Retina (tissue), 1 donor: ENCODE measurements at regions not wholly inside any gene's neighbourhood (a gene's known extent, or its start where the extent isn't known, plus 50 kb on each side); places are given as distances from the start of the nearest gene placed in this dataset.
"Not testable (repeated sequence)": the region's sequence is repeated elsewhere in the genome, so short reads cannot be mapped to it uniquely, and the experiment has no call there.

ENCODE experiments used
- DNase-seq: peaks from one replicate; pipeline ENCODE4 v3.0.0-alpha.2; 2016

- DNase-seq: no peak
Observed at GRCh38 chr4:170940043-170940724, 850.4 kb upstream of the AADAT start.

DNA sequence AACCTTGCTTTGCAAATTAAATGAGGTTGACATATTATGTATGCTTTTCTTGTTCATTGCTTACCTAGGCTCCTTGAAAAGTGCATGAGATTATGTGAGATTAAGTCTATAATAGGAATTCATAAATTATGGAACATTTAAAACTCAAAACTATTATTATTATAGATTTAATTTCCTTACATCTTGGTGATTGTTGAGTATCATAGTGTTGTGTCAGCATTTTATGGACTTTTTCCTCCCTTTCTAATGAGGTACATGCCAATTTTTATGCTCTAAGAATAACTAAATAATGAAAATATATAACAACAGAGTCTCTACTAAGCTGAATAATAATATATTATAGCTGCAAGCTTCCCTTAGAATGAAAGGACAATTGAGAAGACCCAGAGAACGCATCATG is 848.8 kb upstream of the AADAT start:
- no peak for DNase-seq

GRCh38 chr4:170931321-170931720 is 841.6 kb upstream of the AADAT start:
- no peak for DNase-seq

- DNase-seq: no peak
Observed at GRCh38 chr4:170888660-170889059, 798.9 kb upstream of the AADAT start.

DNA sequence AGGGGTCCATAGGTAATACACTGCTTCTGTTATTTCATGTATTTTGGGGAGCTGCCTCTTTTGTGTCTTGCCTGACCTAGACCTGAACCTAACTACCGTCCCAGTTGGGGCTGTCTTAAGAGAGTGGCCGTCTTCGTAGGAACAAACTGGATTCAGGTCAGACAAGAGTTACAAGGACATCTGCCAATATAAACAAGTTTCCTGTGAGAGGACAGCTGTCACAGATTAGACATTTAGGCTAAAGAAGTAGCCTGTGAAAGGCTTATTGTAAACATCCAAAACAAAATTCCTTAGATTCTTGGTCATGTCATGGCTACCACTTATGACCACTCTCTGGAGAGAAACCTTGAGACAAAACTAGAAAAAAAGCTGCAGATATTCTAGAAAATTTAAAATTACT is 797.6 kb upstream of the AADAT start:
- no peak for DNase-seq

- DNase-seq: no peak
Observed at GRCh38 chr4:170884969-170885570, 795.3 kb upstream of the AADAT start.

- not testable (repeated sequence) for DNase-seq
Observed at GRCh38 chr4:170881646-170882045, 791.9 kb upstream of the AADAT start.

DNA sequence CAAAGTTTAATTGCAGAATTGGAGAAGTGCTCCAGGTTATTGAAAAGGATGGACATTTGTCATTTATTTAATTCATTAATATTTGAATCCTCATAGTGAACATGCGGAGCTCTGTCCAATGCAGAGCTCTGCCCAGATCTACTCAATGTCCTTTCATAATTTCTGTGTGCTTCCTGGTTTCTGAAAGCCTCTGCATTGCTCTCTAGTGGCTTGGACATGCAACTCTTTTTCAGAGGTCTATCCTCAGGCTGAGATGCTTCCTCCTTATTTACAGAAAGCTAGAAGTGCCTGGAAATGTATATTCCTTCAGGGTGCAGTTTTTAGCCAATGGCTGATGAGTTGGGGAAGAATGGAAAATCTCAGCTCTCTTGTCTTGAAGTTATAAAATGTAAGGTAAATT is 786.1 kb upstream of the AADAT start:
- no peak for DNase-seq

DNA sequence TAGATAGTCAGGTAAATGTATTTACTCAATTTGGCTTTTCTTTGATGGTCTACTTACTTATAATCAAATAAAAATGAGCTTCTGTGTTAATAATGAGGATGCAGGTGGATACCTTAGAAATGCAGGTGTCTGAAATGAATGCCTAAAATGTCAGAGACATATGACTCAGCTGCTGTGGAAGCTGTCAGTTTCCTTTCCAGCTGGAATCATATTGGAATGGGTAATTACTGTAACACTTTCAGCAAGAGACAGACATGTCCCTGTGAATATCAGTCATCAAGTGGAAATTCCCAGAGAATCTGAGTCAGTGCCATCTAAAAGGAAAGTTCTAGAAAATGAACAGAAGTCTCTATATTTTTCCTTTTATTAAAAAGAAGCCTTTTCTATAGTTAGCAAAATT is 783.0 kb upstream of the AADAT start:
- no peak for DNase-seq

DNA sequence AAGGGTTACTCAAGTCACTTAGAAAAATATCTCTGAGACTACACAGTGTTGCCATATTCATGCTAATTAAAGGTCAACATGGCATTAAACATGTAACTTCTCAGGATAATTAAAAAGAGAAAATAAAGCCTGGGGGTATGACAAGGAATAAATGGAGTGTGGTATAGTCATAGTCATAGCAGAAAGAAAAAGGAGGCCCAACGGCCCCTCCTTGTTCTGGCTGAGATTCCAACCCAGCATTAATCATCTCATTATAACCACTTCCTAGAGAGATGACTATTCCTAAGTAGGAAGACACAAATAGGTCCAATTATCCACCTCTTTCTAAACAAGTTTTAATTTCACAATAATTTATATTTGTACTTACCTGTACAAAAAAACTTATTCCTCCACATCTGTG is 778.4 kb upstream of the AADAT start:
- DNase-seq: no peak

DNA sequence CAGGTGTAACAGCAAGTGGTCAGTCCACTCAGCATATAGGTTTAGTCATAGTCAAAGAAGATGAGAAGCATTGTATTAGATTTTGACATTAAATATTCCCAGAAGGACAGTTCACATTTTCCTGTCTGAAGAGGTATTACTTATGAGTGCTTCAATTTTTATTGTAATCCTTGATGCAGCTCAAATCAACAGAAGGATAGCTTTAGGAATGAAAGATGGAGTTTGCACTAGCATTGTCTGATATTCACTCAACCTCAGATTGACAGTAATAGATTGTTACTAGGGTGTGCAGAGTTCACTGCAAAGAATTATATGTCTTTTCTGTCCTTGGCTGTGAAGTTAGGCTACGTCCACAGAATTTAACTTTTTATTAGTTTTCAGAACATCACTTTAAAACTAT is 764.3 kb upstream of the AADAT start:
- DNase-seq: no peak

- peak; percentile 12 for DNase-seq
Observed at GRCh38 chr4:170853422-170854021, 763.8 kb upstream of the AADAT start.

GRCh38 chr4:170849969-170850368 is 760.2 kb upstream of the AADAT start:
- DNase-seq: no peak

DNA sequence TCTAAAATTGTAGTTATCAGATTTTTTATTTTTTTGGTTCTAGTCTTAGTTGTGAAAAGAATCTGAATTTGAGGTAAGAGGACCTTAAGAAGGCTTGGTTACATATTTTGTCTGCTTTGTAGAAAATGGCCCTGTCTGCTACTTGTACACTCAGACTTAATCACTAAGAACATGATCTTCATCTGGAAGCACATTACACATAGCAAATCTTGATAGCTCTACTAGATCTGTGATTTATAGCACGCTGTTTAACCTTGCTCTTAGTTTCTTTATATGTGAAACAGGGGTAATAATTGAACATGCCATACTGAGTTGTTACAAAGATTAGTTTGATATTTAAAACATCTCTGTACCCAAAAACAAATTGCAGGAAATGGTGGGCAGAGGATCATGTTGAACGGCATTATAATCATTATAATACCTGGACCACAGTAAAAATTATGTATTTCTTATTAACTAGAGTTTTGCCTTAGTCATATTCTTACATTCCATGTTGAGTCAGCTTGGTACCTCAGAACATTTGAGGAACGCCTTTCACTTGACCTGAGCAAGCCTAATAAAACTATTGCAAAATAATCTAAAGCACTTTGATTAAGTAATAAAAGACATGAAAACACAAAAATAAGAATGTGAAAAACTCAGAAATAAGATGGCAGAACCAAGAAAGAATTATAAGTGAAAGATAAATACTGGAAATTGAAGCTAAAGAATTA is 738.0 kb upstream of the AADAT start:
- no peak for DNase-seq

DNA sequence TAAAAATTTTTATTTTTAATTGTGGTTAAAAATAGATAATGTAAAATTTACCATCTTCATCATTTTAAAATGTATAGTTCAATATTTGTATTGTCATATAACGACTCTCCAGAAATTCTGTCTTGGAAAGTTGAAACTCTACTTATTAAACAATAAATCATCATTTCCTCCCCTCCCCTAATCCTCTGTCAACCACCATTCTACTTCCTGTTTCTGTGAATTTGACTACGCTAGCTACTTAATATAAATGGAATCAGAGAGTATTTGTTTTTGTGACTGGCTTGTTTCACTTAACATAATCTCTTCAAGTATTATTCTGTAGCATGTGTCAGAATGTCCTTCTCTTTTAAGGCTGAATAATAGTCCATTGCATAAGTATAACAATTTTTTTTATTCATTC is 729.0 kb upstream of the AADAT start:
- DNase-seq: no peak

DNA sequence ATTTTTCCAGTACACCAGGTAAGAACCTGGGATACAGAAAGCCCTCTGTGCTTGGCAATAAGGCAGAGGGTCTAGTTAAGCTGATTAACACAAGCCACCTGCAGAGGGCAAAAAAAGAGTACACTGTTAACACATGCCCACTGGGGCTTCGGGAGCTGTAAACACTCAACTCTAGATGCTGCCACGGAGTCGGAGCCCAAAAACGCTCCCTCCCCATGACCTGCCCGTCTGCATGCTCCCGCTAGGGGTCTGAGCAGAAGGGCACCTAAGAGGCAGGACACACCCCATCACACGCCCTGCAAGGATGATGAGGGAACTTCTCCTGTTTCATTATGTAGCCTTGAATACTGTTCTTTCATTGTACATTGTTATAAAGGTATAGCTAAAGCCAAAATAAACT is 715.6 kb upstream of the AADAT start:
- no peak for DNase-seq

DNA sequence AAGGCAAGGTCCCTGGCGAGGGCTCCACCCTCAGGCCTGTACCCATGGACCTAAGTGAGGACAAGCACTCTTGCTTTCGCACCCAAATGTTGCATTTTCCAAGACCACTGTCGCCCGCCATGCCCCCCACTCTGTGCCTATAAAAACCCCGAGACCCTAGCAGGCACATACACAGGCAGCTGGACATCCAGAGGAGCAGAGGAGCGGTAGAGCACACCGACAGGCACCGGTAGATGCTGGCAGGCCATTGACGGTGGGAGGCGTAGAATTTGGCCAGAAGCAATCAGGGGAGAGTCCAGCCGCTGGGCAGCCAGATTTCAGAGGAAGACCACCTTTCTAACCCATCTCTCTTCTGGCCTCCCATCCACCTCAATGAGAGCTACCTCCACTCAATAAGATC is 715.2 kb upstream of the AADAT start:
- no peak for DNase-seq

DNA sequence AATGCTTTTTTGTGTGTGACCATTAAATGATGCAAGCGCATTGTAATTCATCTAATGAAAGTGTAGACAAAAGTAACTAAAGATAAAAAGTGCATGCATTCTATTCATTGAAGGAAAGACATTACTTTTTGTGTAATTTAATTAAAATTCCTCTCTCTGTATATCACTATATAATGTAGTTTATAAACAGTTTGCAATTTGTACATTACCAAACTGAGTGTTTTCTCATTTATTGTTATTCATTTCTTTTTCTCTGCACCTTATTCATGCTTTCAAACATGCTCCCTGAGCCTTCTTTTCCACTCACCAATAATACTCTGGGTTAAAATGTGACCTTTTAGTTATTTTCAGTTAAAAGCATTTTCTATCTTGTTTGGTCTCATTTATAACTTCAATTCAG is 713.7 kb upstream of the AADAT start:
- DNase-seq: no peak

DNA sequence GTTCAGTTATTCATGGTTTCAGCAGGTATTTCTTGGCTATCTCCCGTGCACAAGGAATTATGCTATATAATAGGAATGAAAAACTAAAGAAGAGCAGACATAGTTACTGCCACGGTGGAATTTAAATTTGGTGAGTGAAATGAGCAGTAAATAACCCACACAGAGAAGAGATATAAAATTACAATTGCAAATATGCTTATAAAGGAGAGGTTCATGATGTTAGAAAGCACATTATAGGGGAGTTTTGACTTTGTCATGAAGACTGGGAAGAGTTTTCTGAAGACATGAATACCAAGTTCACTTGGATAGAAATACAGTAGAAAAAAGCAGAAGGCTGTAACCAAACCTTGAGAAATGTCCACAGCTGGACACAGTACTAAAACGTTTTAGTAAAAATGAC is 712.0 kb upstream of the AADAT start:
- no peak for DNase-seq

GRCh38 chr4:170794525-170794924 is 704.8 kb upstream of the AADAT start:
- no peak for DNase-seq

GRCh38 chr4:170788540-170789051 is 698.8 kb upstream of the AADAT start:
- DNase-seq: not testable (repeated sequence)

GRCh38 chr4:170777663-170778062 is 687.9 kb upstream of the AADAT start:
- no peak for DNase-seq

DNA sequence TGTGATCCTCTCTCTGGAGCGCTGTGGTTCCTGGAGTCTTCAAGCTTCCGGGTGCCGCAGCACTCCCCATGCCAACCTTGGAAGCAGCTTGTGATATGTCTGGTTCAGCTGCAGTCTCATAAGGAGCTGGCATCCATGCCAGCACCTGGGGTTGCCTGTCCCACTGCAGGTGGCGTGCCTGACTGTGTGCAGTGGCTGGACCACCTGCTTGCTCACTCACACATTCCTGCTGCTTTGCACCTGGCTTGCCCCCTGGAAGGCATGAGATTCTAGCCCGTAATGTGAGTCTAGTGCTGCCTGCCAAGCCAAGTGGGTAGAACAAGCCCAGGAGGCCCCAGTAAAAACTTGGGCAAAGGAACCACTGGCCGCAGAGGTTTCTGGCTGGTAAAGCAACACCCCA is 687.2 kb upstream of the AADAT start:
- DNase-seq: no peak

GRCh38 chr4:170775851-170776250 is 686.1 kb upstream of the AADAT start:
- DNase-seq: no peak
